OCI-LY7 (cell line): ENCODE measurements at regions not wholly inside any gene's neighbourhood (a gene's known extent, or its start where the extent isn't known, plus 50 kb on each side); places are given as distances from the start of the nearest gene placed in this dataset.

Source experiments
- BruUV-seq: library from RNA; stranded (reverse); fragments of 400-500 nt; replicated peaks from 2 replicates; lab custom pipeline; 2021; lab: Mats Ljungman, UMichigan
- CTCF ChIA-PET: fragments of 300-600 bp; sonication (Branson Sonifier 250); formaldehyde crosslinking; loops from one replicate; lab custom pipeline; 2022; ENCODE audit warnings: antibody characterized with exemption; ENCODE audit not compliant: unreplicated experiment; lab: Charles Lee
- POLR2A ChIA-PET: fragments of 300-600 bp; sonication (Branson Sonifier 250); formaldehyde crosslinking; loops from one replicate; lab custom pipeline; 2022; ENCODE audit warnings: antibody characterized with exemption; lab: Charles Lee
- DNase-seq: peaks from one replicate; pipeline ENCODE4 v3.0.0-alpha.2; 2015; ENCODE audit warnings: low spot score
- H2AFZ ChIP-seq: fragments of 200-600 bp; sonication (generic), shearing (Covaris generic); 2 replicates; pipeline ENCODE4 v1.6.1; 2014; ENCODE audit warnings: mild to moderate bottlenecking, antibody characterized with exemption, low read length, moderate library complexity
- H3K27ac ChIP-seq: fragments of 200-600 bp; sonication (generic); 2 replicates; pipeline ENCODE4 v1.5.1; 2014; ENCODE audit warnings: mixed run types, low read depth, mild to moderate bottlenecking, moderate library complexity, low read length, inconsistent platforms; ENCODE audit not compliant: poor library complexity, severe bottlenecking
- H3K36me3 ChIP-seq: fragments of 200-600 bp; sonication (generic); 2 replicates; pipeline ENCODE4 v1.6.1; 2014; ENCODE audit warnings: mild to moderate bottlenecking, antibody characterized with exemption, low read length, moderate library complexity, mixed read lengths; ENCODE audit not compliant: insufficient read depth
- H3K4me1 ChIP-seq: fragments of 200-600 bp; sonication (generic); 2 replicates; pipeline ENCODE4 v1.5.1; 2014; ENCODE audit warnings: mild to moderate bottlenecking, low read length; ENCODE audit not compliant: insufficient read depth, poor library complexity, severe bottlenecking
- H3K4me2 ChIP-seq: fragments of 200-600 bp; sonication (generic); 2 replicates; pipeline ENCODE4 v1.6.1; 2014; ENCODE audit warnings: mild to moderate bottlenecking, low read length
- H3K4me3 ChIP-seq: fragments of 200-600 bp; sonication (generic); 2 replicates; pipeline ENCODE4 v1.5.1; 2014; ENCODE audit warnings: mild to moderate bottlenecking, low read depth, low read length; ENCODE audit not compliant: poor library complexity, severe bottlenecking
- H3K79me2 ChIP-seq: fragments of 200-600 bp; sonication (generic); 2 replicates; pipeline ENCODE4 v1.6.1; 2016; ENCODE audit warnings: low read depth, mild to moderate bottlenecking, low read length, moderate library complexity, mixed read lengths; ENCODE audit not compliant: insufficient read depth
- H3K9me2 ChIP-seq: fragments of 200-600 bp; sonication (generic); 2 replicates; pipeline ENCODE4 v1.6.1; 2016; ENCODE audit warnings: mild to moderate bottlenecking, low read length, mixed read lengths; ENCODE audit not compliant: insufficient read depth
- H3K9me3 ChIP-seq: fragments of 200-600 bp; sonication (generic); 2 replicates; pipeline ENCODE4 v1.6.1; 2014; ENCODE audit warnings: mild to moderate bottlenecking, mixed run types, low read length, mixed read lengths
- H4K20me1 ChIP-seq: fragments of 200-600 bp; sonication (generic); 2 replicates; pipeline ENCODE4 v1.6.1; 2014; ENCODE audit warnings: mild to moderate bottlenecking, antibody characterized with exemption, low read length, moderate library complexity, mixed read lengths; ENCODE audit not compliant: insufficient read depth
- EZH2phosphoT487 ChIP-seq: fragments of 200-600 bp; sonication (generic); IDR thresholded peaks from 2 replicates; pipeline ENCODE4 v1.6.1; 2018; ENCODE audit warnings: low read depth, borderline replicate concordance, mild to moderate bottlenecking, mixed run types, antibody characterized with exemption, low read length, moderate library complexity, mixed read lengths
- intact Hi-C: fragments of 100-400 bp; cut with micrococcal nuclease; formaldehyde crosslinking; loops from one replicate; pipeline ENCODE4 v1.10.0; 2022; ENCODE audit not compliant: unreplicated experiment
- TF ChIP-seq, protein P1 (sequence below): fragments of 200-600 bp; sonication (generic); conservative IDR thresholded peaks from 2 replicates; pipeline ENCODE4 v1.5.1; 2014; ENCODE audit warnings: mild to moderate bottlenecking, antibody characterized with exemption, low read length, moderate library complexity, mixed read lengths

DNA sequence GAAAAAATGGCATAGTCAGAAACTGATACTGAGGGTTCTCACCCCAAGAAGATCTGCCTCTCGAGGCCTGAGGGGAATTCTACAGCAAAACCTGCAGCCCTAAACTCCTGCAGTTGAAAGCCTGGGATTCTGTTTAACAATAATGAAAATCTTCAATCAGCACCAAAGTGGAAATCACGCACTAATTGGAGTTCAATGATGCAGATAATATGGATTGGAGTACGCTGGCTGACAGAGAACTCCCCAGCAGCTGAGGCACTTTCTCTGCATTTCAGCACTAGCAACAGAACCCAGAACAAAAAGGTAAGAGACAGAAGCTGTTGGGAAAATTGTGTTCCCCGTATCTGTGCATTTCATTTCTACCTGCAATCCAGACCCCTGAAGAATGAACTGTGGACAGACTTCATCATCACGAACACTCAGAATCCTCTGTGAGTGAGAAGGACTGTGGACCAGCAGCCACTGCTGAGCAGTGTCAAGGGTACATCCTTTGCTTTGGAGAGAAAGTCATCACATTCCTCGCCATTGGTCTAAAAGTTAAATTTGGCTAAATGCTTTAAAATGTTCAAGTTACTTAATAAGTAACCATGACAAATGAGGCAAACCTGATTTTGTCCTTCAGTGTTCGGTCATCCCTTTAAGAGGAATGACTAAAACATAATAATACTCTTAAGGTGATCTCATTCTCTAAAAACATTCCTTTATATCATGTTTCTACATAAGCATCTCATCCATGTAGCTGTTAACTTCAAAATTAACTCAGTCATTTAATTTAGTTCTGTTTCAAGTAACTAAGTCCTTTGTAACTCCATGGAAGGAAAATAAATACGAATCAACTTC, 126.1 kb downstream of the GAS1 start:
- intact Hi-C loops, result no loop called here
- Histone ChIP-seq H4K20me1 (no peaks in the 10 kb centered on the region), H3K9me2 (no peaks in the 10 kb centered on the region), H2AFZ (no peak overlapping the region), H3K36me3 (no peaks in the 10 kb centered on the region), H3K9me3 (no peaks in the 10 kb centered on the region), H3K4me3 (no peak overlapping the region), H3K27ac (no peak overlapping the region), H3K79me2 (no peaks in the 10 kb centered on the region), H3K4me2 (no peak overlapping the region), H3K4me1 (no peaks in the 10 kb centered on the region)
- DNase-seq, result no peak
- ChIA-PET CTCF (no interaction called here), POLR2A (no interaction called here)
- TF ChIP-seq, protein P1, sequence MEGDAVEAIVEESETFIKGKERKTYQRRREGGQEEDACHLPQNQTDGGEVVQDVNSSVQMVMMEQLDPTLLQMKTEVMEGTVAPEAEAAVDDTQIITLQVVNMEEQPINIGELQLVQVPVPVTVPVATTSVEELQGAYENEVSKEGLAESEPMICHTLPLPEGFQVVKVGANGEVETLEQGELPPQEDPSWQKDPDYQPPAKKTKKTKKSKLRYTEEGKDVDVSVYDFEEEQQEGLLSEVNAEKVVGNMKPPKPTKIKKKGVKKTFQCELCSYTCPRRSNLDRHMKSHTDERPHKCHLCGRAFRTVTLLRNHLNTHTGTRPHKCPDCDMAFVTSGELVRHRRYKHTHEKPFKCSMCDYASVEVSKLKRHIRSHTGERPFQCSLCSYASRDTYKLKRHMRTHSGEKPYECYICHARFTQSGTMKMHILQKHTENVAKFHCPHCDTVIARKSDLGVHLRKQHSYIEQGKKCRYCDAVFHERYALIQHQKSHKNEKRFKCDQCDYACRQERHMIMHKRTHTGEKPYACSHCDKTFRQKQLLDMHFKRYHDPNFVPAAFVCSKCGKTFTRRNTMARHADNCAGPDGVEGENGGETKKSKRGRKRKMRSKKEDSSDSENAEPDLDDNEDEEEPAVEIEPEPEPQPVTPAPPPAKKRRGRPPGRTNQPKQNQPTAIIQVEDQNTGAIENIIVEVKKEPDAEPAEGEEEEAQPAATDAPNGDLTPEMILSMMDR, result no peak
- TF ChIP-seq EZH2phosphoT487, result no peak
- BruUV-seq, result no TSS peak

DNA sequence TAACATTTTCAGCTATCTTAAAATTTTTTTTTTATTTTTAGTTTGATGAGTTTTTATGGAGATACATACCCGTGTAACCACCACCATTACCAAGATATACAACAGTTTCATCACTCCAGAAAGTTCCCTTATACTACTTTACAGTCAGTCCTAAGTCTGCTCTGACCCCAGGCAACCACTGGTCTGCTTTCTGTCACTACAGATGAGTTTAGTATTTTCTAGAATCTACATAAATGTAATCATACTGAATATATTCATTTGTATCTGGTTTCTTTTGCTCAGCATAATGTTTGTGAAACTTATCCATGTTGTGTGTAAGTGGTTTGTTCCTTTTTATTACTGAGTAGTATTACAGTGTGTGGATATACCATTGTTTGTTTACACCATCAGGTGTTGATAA, 127.8 kb downstream of the GAS1 start:
- POLR2A ChIA-PET, result no interaction called here
- no TSS peak for BruUV-seq
- intact Hi-C loops, result no loop called here
- no peak for TF ChIP-seq EZH2phosphoT487
- TF ChIP-seq, protein P1, result no peak
- CTCF ChIA-PET, result no interaction called here
- no peaks in the 10 kb centered on the region for H3K9me2 ChIP-seq
- DNase-seq, result no peak
- H3K4me1 ChIP-seq, result no peaks in the 10 kb centered on the region
- H2AFZ ChIP-seq, result no peak overlapping the region
- no peaks in the 10 kb centered on the region for H4K20me1 ChIP-seq
- no peak overlapping the region for H3K4me3 ChIP-seq
- H3K27ac ChIP-seq, result no peak overlapping the region
- H3K9me3 ChIP-seq, result no peaks in the 10 kb centered on the region
- H3K36me3 ChIP-seq, result no peaks in the 10 kb centered on the region
- H3K79me2 ChIP-seq, result no peaks in the 10 kb centered on the region
- no peak overlapping the region for H3K4me2 ChIP-seq

- no peaks in the 10 kb centered on the region for H3K36me3 ChIP-seq
- ChIA-PET POLR2A (no interaction called here), CTCF (no interaction called here)
- no peaks in the 10 kb centered on the region for H3K4me1 ChIP-seq
- no peak overlapping the region for H3K4me3 ChIP-seq
- BruUV-seq, result no TSS peak
- H3K9me2 ChIP-seq, result no peaks in the 10 kb centered on the region
- no peak for DNase-seq
- no peaks in the 10 kb centered on the region for H3K9me3 ChIP-seq
- no peaks in the 10 kb centered on the region for H4K20me1 ChIP-seq
- no peak overlapping the region for H3K27ac ChIP-seq
- H2AFZ ChIP-seq, result no peak overlapping the region
- no peaks in the 10 kb centered on the region for H3K79me2 ChIP-seq
- TF ChIP-seq, protein P1, result no peak
- TF ChIP-seq EZH2phosphoT487, result no peak
- intact Hi-C loops, result no loop called here
- H3K4me2 ChIP-seq, result no peak overlapping the region
Measured at GRCh38 chr9:86818636-86819035, 128.7 kb downstream of the GAS1 start.
